PFSK-1 (cell line): ENCODE measurements at regions not wholly inside any gene's neighbourhood (a gene's known extent, or its start where the extent isn't known, plus 50 kb on each side); places are given as distances from the start of the nearest gene placed in this dataset.

Experiments used
- FOXP2 ChIP-seq: optimal IDR thresholded peaks from 2 replicates; pipeline ENCODE3; 2011; ENCODE audit warnings: borderline replicate concordance, control low read depth, inconsistent platforms; ENCODE audit not compliant: insufficient read depth; ENCODE audit errors: extremely low read length, extremely low read depth
- POLR2AphosphoS5 ChIP-seq: IDR thresholded peaks from 2 replicates; pipeline ENCODE4 v1.6.1; 2012; ENCODE audit warnings: low read depth, mild to moderate bottlenecking, control low read depth, low read length, moderate library complexity
- SIN3A ChIP-seq: IDR thresholded peaks from 2 replicates; pipeline ENCODE4 v1.6.1; 2012; ENCODE audit warnings: mild to moderate bottlenecking, low read length, moderate library complexity, borderline replicate concordance; ENCODE audit not compliant: insufficient read depth
- TAF1 ChIP-seq: IDR thresholded peaks from 2 replicates; pipeline ENCODE4 v1.6.1; 2012; ENCODE audit warnings: low read length, control low read depth, borderline replicate concordance; ENCODE audit not compliant: insufficient read depth
- TF ChIP-seq, protein P1 (sequence below), 2 experiments: IDR thresholded peaks; 2 replicates each; pipeline versions ENCODE4 v1.6.1 to v1.8.0; 2011 to 2012; ENCODE audit warnings: low read depth in 2 of 2, low read length in 2 of 2, control low read depth in 1 of 2, inconsistent platforms in 1 of 2, mild to moderate bottlenecking in 1 of 2, moderate library complexity in 1 of 2; ENCODE audit not compliant: insufficient read depth in 1 of 2

DNA sequence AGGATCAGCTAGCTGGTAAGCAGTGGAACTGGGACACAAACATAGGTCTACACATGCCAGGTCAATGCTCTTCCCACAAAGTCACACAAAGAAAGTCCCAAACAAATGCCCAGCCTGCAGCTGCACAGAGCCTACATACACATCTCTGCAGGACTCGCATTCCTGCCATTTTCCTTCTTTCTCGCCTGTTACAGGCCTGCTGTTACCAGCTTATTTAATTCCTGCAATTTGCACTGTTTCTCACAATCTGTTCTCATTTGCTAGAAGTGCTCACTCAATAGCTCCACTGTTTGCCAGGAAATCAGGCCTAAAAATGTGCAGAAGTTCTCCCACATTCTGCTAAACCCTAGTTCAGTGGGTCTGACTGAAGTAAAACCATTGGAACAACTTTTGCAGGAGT, 362.6 kb upstream of the C1orf87 start:
- TF ChIP-seq FOXP2, result no peak
- TF ChIP-seq, protein P1, sequence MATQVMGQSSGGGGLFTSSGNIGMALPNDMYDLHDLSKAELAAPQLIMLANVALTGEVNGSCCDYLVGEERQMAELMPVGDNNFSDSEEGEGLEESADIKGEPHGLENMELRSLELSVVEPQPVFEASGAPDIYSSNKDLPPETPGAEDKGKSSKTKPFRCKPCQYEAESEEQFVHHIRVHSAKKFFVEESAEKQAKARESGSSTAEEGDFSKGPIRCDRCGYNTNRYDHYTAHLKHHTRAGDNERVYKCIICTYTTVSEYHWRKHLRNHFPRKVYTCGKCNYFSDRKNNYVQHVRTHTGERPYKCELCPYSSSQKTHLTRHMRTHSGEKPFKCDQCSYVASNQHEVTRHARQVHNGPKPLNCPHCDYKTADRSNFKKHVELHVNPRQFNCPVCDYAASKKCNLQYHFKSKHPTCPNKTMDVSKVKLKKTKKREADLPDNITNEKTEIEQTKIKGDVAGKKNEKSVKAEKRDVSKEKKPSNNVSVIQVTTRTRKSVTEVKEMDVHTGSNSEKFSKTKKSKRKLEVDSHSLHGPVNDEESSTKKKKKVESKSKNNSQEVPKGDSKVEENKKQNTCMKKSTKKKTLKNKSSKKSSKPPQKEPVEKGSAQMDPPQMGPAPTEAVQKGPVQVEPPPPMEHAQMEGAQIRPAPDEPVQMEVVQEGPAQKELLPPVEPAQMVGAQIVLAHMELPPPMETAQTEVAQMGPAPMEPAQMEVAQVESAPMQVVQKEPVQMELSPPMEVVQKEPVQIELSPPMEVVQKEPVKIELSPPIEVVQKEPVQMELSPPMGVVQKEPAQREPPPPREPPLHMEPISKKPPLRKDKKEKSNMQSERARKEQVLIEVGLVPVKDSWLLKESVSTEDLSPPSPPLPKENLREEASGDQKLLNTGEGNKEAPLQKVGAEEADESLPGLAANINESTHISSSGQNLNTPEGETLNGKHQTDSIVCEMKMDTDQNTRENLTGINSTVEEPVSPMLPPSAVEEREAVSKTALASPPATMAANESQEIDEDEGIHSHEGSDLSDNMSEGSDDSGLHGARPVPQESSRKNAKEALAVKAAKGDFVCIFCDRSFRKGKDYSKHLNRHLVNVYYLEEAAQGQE (IDR thresholded peaks at IDR 0.05; ENCODE audit: insufficient read depth in 1 of 2, low read depth in 2 of 2, low read length in 2 of 2), result no peak
- TF ChIP-seq SIN3A, result no peak
- no peak for TF ChIP-seq POLR2AphosphoS5
- TF ChIP-seq TAF1, result no peak

DNA sequence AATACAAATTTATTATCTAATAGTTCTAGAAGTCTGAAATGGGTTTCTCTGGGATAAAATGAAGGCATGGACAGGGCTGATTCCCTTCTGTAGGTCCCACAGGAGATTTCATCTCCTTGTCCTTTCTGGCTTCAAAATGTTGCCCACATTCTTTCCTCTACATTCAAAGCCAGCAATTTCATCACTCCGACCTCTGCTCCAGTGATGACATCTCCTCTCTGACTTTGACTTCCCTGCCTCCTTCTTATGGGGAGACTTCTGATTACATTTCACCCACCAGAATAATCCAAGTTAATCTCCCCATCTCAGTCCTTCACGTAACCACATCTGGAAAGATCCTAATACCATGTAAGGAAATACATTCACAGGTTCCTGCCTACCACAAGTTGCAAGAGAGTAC, 358.0 kb upstream of the C1orf87 start:
- TF ChIP-seq TAF1, result no peak
- no peak for TF ChIP-seq FOXP2
- TF ChIP-seq, protein P1 (IDR thresholded peaks at IDR 0.05; ENCODE audit: insufficient read depth in 1 of 2, low read depth in 2 of 2, low read length in 2 of 2), result no peak
- no peak for TF ChIP-seq SIN3A
- no peak for TF ChIP-seq POLR2AphosphoS5

DNA sequence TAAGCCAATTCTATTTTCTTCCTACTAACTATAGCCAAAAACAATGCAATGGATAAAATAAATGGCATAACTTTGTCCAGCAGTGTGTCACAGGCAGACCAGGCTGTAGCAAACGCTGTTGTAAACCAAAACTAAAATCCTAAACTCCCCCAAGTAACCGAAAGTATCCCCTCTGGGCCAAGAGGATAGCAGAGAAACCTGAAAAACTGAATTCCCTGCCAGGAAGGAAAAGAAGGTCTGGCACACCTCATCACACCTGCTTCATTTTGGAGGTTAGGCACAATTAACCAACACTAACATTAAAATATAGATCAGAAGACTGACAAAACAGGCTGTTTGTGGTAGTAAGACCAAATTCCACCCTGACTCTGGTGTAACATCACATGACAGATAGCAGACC, 356.8 kb upstream of the C1orf87 start:
- TF ChIP-seq TAF1 (no peak), FOXP2 (no peak), SIN3A (no peak), POLR2AphosphoS5 (no peak)
- TF ChIP-seq, protein P1 (IDR thresholded peaks at IDR 0.05; ENCODE audit: insufficient read depth in 1 of 2, low read depth in 2 of 2, low read length in 2 of 2), result no peak

DNA sequence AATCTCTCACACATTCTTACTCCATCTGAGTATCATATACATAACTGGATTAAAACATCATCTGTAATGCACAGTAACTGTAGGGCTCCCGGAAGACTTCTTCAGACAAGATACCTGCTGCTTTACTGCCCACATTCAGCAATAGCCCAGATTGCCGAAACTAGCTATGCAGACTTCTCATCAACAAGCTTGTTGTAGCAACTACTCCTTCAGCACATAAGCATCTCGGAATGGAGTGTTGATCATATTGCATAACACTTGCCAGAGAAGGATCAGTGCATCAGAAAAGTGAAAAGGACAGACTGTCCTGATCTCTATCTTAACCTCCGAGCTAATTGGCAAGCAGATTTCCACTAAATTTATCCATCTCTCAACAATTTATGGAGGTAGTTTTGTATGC, 354.6 kb upstream of the C1orf87 start:
- TF ChIP-seq SIN3A, result no peak
- TF ChIP-seq FOXP2, result no peak
- TF ChIP-seq, protein P1 (IDR thresholded peaks at IDR 0.05; ENCODE audit: insufficient read depth in 1 of 2, low read depth in 2 of 2, low read length in 2 of 2), result no peak
- no peak for TF ChIP-seq TAF1
- no peak for TF ChIP-seq POLR2AphosphoS5

DNA sequence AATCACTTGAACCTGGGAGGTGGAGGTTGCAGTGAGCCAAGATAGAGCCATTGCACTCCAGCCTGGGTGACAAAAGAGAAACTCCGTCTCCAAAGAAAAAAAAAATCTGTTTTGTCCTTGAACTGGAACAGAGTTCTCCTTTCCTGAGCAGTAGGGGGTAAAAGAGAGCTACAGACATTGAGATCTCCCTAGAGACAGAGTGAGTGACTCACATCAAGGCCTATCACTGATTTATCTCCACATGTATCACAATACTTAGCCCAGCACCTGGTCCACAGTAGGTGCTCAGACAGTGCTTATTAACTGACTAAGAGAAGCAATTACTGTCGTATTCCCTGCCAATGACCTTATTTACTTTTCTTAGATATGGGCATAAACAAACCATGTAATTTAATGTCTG, 354.1 kb upstream of the C1orf87 start:
- no peak for TF ChIP-seq SIN3A

DNA sequence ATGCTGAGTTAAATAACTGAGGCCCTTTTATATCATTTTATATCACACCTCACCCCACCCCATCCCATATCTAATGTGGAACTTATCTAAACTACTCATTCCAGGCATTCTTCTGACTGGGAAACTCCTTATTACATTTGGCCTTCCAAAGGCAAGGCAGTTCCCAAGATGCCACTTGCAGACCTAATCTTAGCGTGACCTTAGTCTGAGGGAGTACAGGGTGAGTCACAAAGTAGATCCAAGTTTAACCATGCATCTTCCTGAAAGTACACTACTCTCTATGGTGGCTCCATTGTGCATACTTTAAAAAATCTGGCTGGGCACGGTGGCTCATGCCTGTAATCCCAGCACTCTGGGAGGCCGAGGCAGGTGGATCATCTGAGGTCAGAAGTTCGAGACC, 353.6 kb upstream of the C1orf87 start:
- TF ChIP-seq FOXP2 (no peak), POLR2AphosphoS5 (no peak), SIN3A (no peak), TAF1 (no peak)
- TF ChIP-seq, protein P1 (IDR thresholded peaks at IDR 0.05; ENCODE audit: insufficient read depth in 1 of 2, low read depth in 2 of 2, low read length in 2 of 2), result no peak
